HG03175 (cell line): ENCODE measurements at regions not wholly inside any gene's neighbourhood (a gene's known extent, or its start where the extent isn't known, plus 50 kb on each side); places are given as distances from the start of the nearest gene placed in this dataset.

Source experiments
- ATAC-seq: cut with Tn5 transposase; IDR thresholded peaks from one replicate; pipeline ENCODE4 v1.9.1; 2021; ENCODE audit warnings: mild to moderate bottlenecking, moderate library complexity; ENCODE audit not compliant: unreplicated experiment

GRCh38 chr5:3883040-3883439 lies 287.4 kb downstream of the IRX1 start:
- ATAC-seq: no peak

DNA sequence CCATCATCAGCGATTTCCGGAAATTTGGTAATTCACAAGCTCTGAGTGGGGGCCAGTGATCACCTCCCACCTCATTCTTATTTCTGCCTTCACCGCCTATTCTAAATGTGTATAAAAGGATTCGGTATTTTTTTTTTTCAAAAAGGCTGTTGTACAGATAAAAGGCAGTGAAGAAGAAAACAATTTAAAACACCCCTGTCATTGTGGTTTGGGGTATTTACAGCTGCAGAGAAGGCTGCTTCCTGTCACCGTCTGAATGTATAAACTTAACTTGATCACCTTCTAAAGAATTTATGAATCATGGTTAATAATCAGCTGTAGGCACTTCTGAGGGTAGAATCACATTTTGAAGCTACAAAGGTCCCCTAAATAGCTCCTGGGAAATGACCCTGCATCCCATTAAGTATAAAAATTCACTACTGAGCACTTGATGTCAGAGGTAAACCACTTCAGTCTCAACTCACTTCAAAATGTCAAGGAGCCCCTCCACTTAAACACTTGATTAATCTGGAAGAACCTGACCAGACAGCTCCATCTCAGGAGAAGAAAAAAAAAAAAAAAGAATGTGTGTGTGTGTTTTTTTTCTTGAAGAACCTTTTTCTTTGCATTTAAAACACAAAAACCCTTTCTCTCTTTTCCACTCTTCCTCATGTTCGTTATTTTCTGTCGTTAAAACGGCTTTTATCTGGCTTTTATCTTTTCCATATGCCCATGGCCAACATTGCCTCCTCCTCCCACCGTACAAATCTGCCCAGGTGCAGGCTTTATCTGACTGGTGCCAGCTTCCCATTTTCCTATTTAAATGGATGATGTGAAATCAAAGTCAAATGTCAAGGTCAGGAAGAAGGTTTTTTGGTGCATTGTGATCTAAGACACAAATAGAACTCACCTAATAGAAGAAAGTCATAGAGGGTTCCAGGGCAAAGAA lies 291.2 kb downstream of the IRX1 start:
- ATAC-seq: no peak

DNA sequence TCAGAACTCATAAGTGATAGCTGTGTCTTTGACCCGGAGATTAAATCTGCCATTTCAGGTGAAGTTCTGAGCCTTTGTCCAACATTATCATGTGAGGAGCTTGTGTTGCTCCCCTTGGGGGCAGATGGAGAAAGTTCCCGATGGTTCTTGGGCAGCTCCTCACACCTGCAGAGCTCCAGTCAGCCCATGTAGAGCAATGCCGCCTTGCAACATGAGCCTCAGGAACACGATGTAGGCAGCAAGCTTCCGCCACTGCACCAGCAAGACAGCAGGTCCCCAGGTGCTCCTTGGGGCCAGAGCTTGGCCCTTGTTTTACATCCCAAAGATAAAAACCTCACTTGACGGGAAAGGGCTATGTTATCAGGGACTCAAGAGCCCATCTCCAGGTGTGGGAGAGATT lies 292.7 kb downstream of the IRX1 start:
- ATAC-seq: no peak

- ATAC-seq: no peak
These were observed 293.9 kb downstream of the IRX1 start for GRCh38 chr5:3889412-3890142.

GRCh38 chr5:3891113-3891512 lies 295.5 kb downstream of the IRX1 start:
- no peak for ATAC-seq

DNA sequence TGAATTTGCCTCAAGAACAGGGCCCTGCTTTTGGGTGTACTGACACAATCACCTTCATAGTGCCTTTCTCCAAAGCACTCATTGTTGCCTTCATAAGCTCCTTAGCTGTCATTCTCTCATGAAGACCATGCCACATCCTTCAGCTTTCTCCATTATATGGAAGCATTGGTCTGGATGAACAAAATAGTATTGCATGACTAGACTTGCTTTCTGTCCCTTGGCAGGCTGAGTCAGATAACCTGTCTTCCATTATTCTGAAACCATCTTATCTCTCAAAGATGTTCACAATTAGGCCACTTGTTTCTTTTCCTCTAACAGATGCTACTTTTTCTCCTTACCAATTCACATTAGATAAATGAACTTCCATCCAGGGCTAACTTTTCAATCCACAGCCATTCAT lies 297.9 kb downstream of the IRX1 start:
- no peak for ATAC-seq

GRCh38 chr5:3893975-3894374 lies 298.3 kb downstream of the IRX1 start:
- ATAC-seq: no peak

- ATAC-seq: no peak
These were observed 300.5 kb downstream of the IRX1 start for GRCh38 chr5:3896098-3896497.

- no peak for ATAC-seq
These were observed 303.5 kb downstream of the IRX1 start for GRCh38 chr5:3899093-3899492.

DNA sequence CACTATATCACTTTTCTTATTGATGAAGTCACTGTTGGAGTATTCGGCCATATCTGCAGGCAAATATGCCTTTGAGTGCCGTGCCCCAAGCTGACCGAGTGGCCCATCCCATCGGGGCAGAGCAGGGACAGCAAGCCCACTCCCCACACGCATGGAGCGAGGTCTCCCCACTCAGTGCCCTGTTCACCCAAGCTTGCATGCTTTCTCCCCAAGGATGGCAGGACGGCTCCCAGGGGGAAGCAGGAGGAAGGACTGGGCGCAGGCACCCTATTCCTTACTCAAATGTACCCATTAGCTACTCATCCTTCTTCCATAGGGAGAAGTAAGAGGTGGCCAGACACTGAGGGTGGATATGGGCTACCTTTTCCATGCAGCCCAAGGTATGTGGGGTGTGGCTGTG lies 309.0 kb downstream of the IRX1 start:
- no peak for ATAC-seq

DNA sequence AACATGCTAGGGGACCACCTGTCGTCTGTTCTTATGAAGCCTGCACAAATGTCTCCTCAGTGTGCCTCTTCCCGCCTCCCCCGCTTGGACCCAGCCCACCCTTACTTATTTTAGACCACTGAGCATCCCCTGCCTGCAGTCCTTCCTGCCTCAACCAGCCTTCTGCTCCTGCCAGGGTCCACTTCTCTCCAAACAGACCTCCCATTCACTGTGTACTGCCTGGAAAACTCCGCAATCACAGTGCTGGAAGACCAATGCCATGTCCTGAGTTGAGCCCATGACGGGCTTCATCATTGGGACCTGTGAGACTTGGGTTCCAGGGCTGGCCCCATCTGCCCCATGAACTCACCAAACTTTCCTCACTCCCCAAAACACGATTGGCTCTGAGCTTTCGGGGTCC lies 309.4 kb downstream of the IRX1 start:
- no peak for ATAC-seq

- no peak for ATAC-seq
These were observed 309.9 kb downstream of the IRX1 start for GRCh38 chr5:3905521-3905920.

- ATAC-seq: no peak
These were observed 315.5 kb downstream of the IRX1 start for GRCh38 chr5:3911111-3911510.

DNA sequence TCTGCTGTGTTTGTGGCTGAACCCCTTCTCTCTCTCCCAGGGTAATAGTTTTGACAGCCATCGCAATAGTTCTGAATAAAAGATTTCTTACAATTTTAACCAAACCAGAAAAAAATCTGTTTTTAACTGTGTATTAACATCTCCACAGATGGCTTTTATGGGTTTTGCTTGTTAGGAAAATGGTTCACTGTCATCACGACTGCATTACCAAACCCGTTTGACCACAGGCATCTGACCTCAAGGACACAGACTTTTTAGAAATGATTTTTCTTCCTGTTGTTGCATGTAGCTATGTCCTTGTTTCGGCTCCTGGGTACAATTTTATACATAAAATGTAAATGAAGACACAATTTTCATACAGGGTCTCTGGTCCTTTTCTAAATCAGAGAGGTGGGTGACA lies 316.1 kb downstream of the IRX1 start:
- no peak for ATAC-seq

- no peak for ATAC-seq
These were observed 317.2 kb downstream of the IRX1 start for GRCh38 chr5:3912790-3913189.

DNA sequence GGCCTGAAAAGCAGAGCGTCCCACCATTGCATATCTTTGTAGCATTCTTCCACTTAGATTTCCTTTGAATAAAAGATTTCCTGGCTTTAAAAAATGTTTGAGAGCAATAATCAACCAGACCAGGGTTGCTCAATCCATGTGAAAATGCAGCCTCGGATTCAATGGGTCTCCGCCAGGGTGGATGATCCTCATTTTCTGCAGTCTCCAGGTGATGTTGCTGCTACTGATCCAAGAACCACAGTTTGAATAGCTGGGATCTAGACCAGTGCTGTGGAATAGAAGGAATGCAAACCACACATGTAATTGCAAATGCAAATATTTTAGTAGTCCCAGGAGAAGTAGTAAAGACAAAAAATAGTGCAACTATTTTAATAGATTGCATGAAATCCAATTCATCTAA lies 317.6 kb downstream of the IRX1 start:
- no peak for ATAC-seq

DNA sequence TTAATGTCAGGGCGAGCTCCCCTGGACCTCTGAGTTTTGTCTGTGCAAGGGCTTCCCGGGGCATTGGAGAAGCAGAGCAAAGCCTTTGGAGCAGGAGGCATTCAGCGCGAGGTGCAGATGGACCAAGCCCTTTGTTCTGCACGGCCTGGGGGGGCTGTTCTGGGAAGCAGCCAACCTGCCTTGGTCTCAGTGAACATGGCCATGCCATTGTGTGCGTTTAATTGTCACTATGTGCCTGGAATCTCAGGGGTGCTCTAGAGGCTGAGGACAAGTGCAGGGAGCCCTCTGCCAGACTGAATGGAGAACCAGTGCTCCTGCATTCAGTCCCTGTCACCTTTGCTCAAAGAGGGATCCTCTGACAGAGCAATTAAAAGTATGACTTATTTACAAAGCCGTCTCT lies 329.4 kb downstream of the IRX1 start:
- ATAC-seq: no peak

DNA sequence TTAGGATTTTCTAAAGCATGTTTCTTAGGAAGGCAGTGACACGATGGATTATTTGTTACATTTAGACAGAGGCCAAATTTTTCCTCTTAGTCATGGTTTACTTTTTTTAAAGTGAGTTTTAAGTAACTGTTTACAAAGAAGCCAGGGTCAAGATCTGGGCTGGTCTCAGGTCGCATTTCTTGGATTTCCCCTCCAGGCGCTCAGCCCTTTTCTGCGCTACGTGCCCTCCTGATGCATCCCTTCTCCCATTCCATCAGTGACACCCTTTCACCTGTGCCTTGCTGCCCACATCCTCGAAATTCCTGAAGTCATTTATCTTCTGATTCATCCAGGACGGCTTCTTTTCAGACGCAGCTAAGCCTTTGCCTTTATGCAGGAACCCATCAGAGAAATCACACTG lies 330.3 kb downstream of the IRX1 start:
- no peak for ATAC-seq

DNA sequence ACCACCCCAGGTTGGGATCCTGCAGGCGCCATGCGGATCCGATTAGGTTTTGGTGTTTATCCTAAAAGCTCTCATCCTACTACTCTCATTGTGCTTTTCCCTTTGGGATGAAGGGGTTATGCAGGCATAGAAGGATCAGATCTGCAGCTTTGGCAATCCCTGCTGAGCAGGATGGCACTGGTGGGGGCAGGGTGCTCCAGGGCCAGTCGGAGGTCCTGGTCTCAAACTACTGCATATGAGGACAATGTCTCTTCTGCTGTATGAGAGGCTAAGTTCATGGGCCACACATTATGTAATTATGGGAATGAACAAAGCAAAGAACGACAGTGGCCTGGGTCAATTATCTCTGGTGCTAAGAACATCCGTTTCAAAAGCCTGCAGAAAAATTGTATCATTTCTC lies 334.2 kb downstream of the IRX1 start:
- ATAC-seq: no peak

GRCh38 chr5:3931976-3932375 lies 336.3 kb downstream of the IRX1 start:
- no peak for ATAC-seq

DNA sequence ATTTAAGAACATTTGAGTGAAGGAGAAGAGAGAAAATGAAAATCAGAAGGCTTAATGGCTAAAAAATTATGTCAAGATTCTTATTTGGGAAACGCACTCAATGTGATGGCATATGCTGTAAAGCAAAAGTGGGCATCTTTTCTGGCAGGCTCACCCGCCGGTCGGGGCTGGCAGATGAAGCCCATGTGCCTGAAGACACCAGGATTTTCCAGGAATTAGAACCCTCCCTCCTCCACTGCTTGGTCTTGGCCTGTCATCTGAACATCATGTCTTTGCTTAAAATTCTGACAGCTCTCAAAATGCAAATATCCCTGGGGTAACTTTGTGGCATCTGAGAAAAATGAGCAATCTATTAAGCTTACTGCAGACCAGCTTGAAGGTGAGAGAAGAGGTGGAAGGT lies 337.9 kb downstream of the IRX1 start:
- ATAC-seq: no peak

- no peak for ATAC-seq
These were observed 338.3 kb downstream of the IRX1 start for GRCh38 chr5:3933966-3934365.
